ENCODE measurements at regions not wholly inside any gene's neighbourhood (a gene's known extent, or its start where the extent isn't known, plus 50 kb on each side); places are given as distances from the start of the nearest gene placed in this dataset.

GRCh38 chr22:49276567-49276966 is 551.1 kb downstream of the BRD1 start:
- no peak overlapping the region for H3K4me3 ChIP-seq
- no peak for TF ChIP-seq POLR2A (IDR thresholded peaks at IDR 0.05)
- TF ChIP-seq EP300 (IDR thresholded peaks at IDR 0.05) = no peak
- no peak for TF ChIP-seq CTCF (IDR thresholded peaks at IDR 0.05)
- no peaks in the 10 kb centered on the region for H3K4me1 ChIP-seq
- no peaks in the 10 kb centered on the region for H3K36me3 ChIP-seq
- peaks cover 0 to 28% (median 0%) of the 10 kb centered on the region in 4 donors for H3K9me3 ChIP-seq
- 68 to 86% methylated on average over 3 to 7 of the region's 10 CpGs for WGBS, 2 donors
- DNase-seq (ENCODE audit: low spot score in 2 of 2) = no peak
- H3K27ac ChIP-seq = no peak overlapping the region
- H3K27me3 ChIP-seq = no peaks in the 10 kb centered on the region

GRCh38 chr22:49274754-49275380 is 552.8 kb downstream of the BRD1 start:
- DNase-seq (ENCODE audit: low spot score in 2 of 2) = no peak
- Histone ChIP-seq H3K4me3 (no peak overlapping the region), H3K36me3 (no peaks in the 10 kb centered on the region), H3K27me3 (peaks cover 0 to 14% of the 10 kb centered on the region in 2 donors), H3K27ac (no peak overlapping the region), H3K9me3 (peaks cover 0 to 14% (median 0%) of the 10 kb centered on the region in 4 donors), H3K4me1 (no peaks in the 10 kb centered on the region)
- TF ChIP-seq POLR2A (IDR thresholded peaks at IDR 0.05) (no peak), CTCF (IDR thresholded peaks at IDR 0.05) (no peak), EP300 (IDR thresholded peaks at IDR 0.05) (no peak)
- WGBS, 2 donors = 75 to 76% methylated on average over 16 of the region's 16 CpGs

- H3K4me1 ChIP-seq = no peaks in the 10 kb centered on the region
- no peak overlapping the region for H3K4me3 ChIP-seq
- peaks cover 0 to under 1% (median 0%) of the 10 kb centered on the region in 4 donors for H3K9me3 ChIP-seq
- peaks cover 0 to 16% of the 10 kb centered on the region in 2 donors for H3K27me3 ChIP-seq
- TF ChIP-seq EP300 (IDR thresholded peaks at IDR 0.05) = no peak
- H3K36me3 ChIP-seq = no peaks in the 10 kb centered on the region
- no peak for DNase-seq (ENCODE audit: low spot score in 2 of 2)
- 76 to 82% methylated on average over 16 to 17 of the region's 17 CpGs for WGBS, 2 donors
- H3K27ac ChIP-seq = no peak overlapping the region
These were observed 555.0 kb downstream of the BRD1 start for GRCh38 chr22:49272546-49273125.

- H3K36me3 ChIP-seq = no peaks in the 10 kb centered on the region
- WGBS, 2 donors = 65 to 67% methylated on average over 5 of the region's 5 CpGs
- TF ChIP-seq POLR2A (IDR thresholded peaks at IDR 0.05) = no peak
- TF ChIP-seq CTCF (IDR thresholded peaks at IDR 0.05) = no peak
- no peak for TF ChIP-seq EP300 (IDR thresholded peaks at IDR 0.05)
- no peaks in the 10 kb centered on the region for H3K4me1 ChIP-seq
- no peak overlapping the region for H3K27ac ChIP-seq
- no peaks in the 10 kb centered on the region for H3K9me3 ChIP-seq
- no peak for DNase-seq (ENCODE audit: low spot score in 2 of 2)
- peaks cover 0 to 20% of the 10 kb centered on the region in 2 donors for H3K27me3 ChIP-seq
- no peak overlapping the region for H3K4me3 ChIP-seq
These were observed 555.8 kb downstream of the BRD1 start for GRCh38 chr22:49271831-49272230.

- Histone ChIP-seq H3K27me3 (peaks cover 0 to 25% of the 10 kb centered on the region in 2 donors), H3K27ac (no peak overlapping the region), H3K9me3 (no peaks in the 10 kb centered on the region), H3K4me1 (no peaks in the 10 kb centered on the region), H3K4me3 (no peak overlapping the region), H3K36me3 (no peaks in the 10 kb centered on the region)
- DNase-seq (ENCODE audit: low spot score in 2 of 2) = no peak
- TF ChIP-seq POLR2A (IDR thresholded peaks at IDR 0.05) = no peak
- no peak for TF ChIP-seq EP300 (IDR thresholded peaks at IDR 0.05)
- TF ChIP-seq CTCF (IDR thresholded peaks at IDR 0.05) = no peak
These were observed 556.3 kb downstream of the BRD1 start for GRCh38 chr22:49271369-49271727.

Measured in tibial nerve (tissue), 4 donors.